Prostate gland (tissue), 2 donors: ENCODE measurements at regions not wholly inside any gene's neighbourhood (a gene's known extent, or its start where the extent isn't known, plus 50 kb on each side); places are given as distances from the start of the nearest gene placed in this dataset.

Experiments used
- CTCF ChIP-seq, 4 experiments: fragments of 200-600 bp in 2 of 4; fragments of 450-650 bp in 2 of 4; sonication (generic) in 2 of 4; IDR thresholded peaks; 1 replicate in 3 of 4; 2 replicates in 1 of 4; pipeline ENCODE4 v1.5.1; 2016 to 2019; ENCODE audit warnings: antibody characterized with exemption in 4 of 4, mild to moderate bottlenecking in 2 of 4, moderate library complexity in 2 of 4
- POLR2A ChIP-seq: fragments of 450-650 bp; IDR thresholded peaks from one replicate; pipeline ENCODE4 v1.6.1; 2016; ENCODE audit warnings: antibody characterized with exemption, mild to moderate bottlenecking

DNA sequence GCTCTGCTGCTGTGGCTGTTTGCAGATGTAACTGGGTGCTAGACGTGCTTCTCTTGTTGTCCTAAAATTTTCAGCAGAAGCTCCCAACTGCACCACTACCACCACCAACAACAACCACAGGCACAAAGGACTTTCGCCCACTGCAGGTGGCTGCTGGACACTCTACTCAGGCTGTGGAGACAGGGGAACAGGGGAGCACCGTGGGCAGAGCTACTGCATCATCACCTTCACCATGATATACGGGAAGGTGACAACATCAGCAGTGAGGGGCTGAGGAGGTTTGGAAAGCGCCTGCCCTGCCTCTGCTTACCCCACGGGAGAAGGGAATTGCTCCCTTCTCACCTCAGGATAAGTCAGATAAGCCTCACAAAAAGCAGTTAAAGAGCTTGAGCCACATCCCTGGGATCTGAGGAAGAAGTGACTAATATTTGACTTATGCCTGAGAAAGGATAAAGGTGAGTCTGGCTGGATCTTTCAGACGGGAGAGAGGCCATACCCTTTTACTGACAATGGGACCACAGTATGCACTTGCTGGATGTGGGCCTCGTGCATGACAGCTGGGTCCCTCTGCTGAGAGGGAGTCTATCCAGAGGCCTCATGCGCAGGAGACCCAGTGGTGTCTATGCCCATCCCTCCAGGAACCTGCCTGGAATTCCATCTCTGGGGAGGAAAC lies 217.6 kb downstream of the KLF6 start:
- TF ChIP-seq CTCF (IDR thresholded peaks at IDR 0.05) (no peak), POLR2A (no peak)
